ENCODE measurements at regions not wholly inside any gene's neighbourhood (a gene's known extent, or its start where the extent isn't known, plus 50 kb on each side); places are given as distances from the start of the nearest gene placed in this dataset.

Small RNA genes in the stretch of these regions (small RNA-seq; reads per million reads assigned to genes)
- gene RNU6-138P = 0 reads per million in 2 experiments

All from SK-MEL-5 (cell line).